GM19240 (cell line): ENCODE measurements at regions not wholly inside any gene's neighbourhood (a gene's known extent, or its start where the extent isn't known, plus 50 kb on each side); places are given as distances from the start of the nearest gene placed in this dataset.

Experiments used
- DNase-seq: peaks from one replicate; pipeline ENCODE4 v3.0.0; 2011; ENCODE audit warnings: low spot score; ENCODE audit not compliant: insufficient read length

GRCh38 chr5:93117751-93118531 is 463.1 kb downstream of the NR2F1-AS1 start:
- no peak for DNase-seq

- DNase-seq = no peak
Observed at GRCh38 chr5:93107805-93108520, 473.1 kb downstream of the NR2F1-AS1 start.

GRCh38 chr5:93107141-93107540 is 473.9 kb downstream of the NR2F1-AS1 start:
- DNase-seq = no peak

- DNase-seq = no peak
Observed at GRCh38 chr5:93101661-93102060, 479.4 kb downstream of the NR2F1-AS1 start.

GRCh38 chr5:93100976-93101375 is 480.0 kb downstream of the NR2F1-AS1 start:
- DNase-seq = no peak

- no peak for DNase-seq
Observed at GRCh38 chr5:93100428-93100827, 480.6 kb downstream of the NR2F1-AS1 start.

GRCh38 chr5:93099902-93100347 is 481.1 kb downstream of the NR2F1-AS1 start:
- DNase-seq = no peak

GRCh38 chr5:93096561-93096960 is 484.5 kb downstream of the NR2F1-AS1 start:
- no peak for DNase-seq

GRCh38 chr5:93092349-93093105 is 488.5 kb downstream of the NR2F1-AS1 start:
- DNase-seq = no peak

GRCh38 chr5:93090698-93091097 is 490.3 kb downstream of the NR2F1-AS1 start:
- DNase-seq = no peak

GRCh38 chr5:93088592-93089389 is 492.2 kb downstream of the NR2F1-AS1 start:
- DNase-seq = no peak

- no peak for DNase-seq
Observed at GRCh38 chr5:93087326-93087725, 493.7 kb downstream of the NR2F1-AS1 start.

GRCh38 chr5:93082981-93083380 is 498.0 kb downstream of the NR2F1-AS1 start:
- DNase-seq = no peak

- DNase-seq = no peak
Observed at GRCh38 chr5:93079046-93079445, 502.0 kb downstream of the NR2F1-AS1 start.

- DNase-seq = no peak
Observed at GRCh38 chr5:93078082-93079038, 502.7 kb downstream of the NR2F1-AS1 start.

GRCh38 chr5:93076566-93076965 is 504.5 kb downstream of the NR2F1-AS1 start:
- no peak for DNase-seq

GRCh38 chr5:93076096-93076495 is 504.9 kb downstream of the NR2F1-AS1 start:
- no peak for DNase-seq

GRCh38 chr5:93073547-93073946 is 507.5 kb downstream of the NR2F1-AS1 start:
- DNase-seq = no peak

- DNase-seq = no peak
Observed at GRCh38 chr5:93072831-93073459, 508.1 kb downstream of the NR2F1-AS1 start.

- DNase-seq = no peak
Observed at GRCh38 chr5:93071710-93072109, 509.3 kb downstream of the NR2F1-AS1 start.
